Osteocyte (in vitro differentiated cells): ENCODE measurements at regions not wholly inside any gene's neighbourhood (a gene's known extent, or its start where the extent isn't known, plus 50 kb on each side); places are given as distances from the start of the nearest gene placed in this dataset.

Experiments
- DNase-seq: peaks from one replicate; pipeline ENCODE4 v3.0.0; 2021; ENCODE audit warnings: mixed read lengths; ENCODE audit not compliant: unreplicated experiment; ENCODE audit errors: extremely low spot score
- H3K27ac Mint-ChIP-seq: one replicate; pipeline ENCODE4 v1.8.0; 2021; ENCODE audit warnings: mild to moderate bottlenecking, mixed read lengths; ENCODE audit not compliant: unreplicated experiment
- H3K27me3 Mint-ChIP-seq: one replicate; pipeline ENCODE4 v1.8.0; 2021; ENCODE audit warnings: mixed read lengths; ENCODE audit not compliant: unreplicated experiment
- H3K36me3 Mint-ChIP-seq: one replicate; pipeline ENCODE4 v1.8.0; 2021; ENCODE audit warnings: mixed read lengths; ENCODE audit not compliant: unreplicated experiment
- H3K4me1 Mint-ChIP-seq: one replicate; pipeline ENCODE4 v1.8.0; 2021; ENCODE audit warnings: mixed read lengths; ENCODE audit not compliant: unreplicated experiment
- H3K4me3 Mint-ChIP-seq: one replicate; pipeline ENCODE4 v1.8.0; 2021; ENCODE audit warnings: mild to moderate bottlenecking, moderate library complexity, mixed read lengths; ENCODE audit not compliant: unreplicated experiment
- H3K9me3 Mint-ChIP-seq: one replicate; pipeline ENCODE4 v1.8.0; 2021; ENCODE audit warnings: mixed read lengths; ENCODE audit not compliant: unreplicated experiment
- CTCF ChIP-seq: fragments of 200-600 bp; sonication (generic); IDR thresholded peaks from 2 replicates; pipeline ENCODE4 v1.5.0; 2021; ENCODE audit warnings: antibody characterized with exemption, mild to moderate bottlenecking, moderate library complexity

GRCh38 chr14:71753976-71754375 is 178.3 kb upstream of the RGS6 start:
- Mint-ChIP-seq H3K4me3 (no peak overlapping the region), H3K9me3 (no peaks in the 10 kb centered on the region), H3K36me3 (peaks cover 3% of the 10 kb centered on the region), H3K27me3 (peaks cover 2% of the 10 kb centered on the region), H3K4me1 (peaks cover 16% of the 10 kb centered on the region), H3K27ac (no peak overlapping the region)
- peak; percentile 73 for DNase-seq
- TF ChIP-seq CTCF, result no peak

GRCh38 chr14:71754422-71755095 is 177.7 kb upstream of the RGS6 start:
- H3K4me3 Mint-ChIP-seq, result no peak overlapping the region
- no peak for TF ChIP-seq CTCF
- no peak overlapping the region for H3K27ac Mint-ChIP-seq
- DNase-seq, result peak; percentile 77
- H3K36me3 Mint-ChIP-seq, result no peaks in the 10 kb centered on the region
- H3K27me3 Mint-ChIP-seq, result peaks cover 2% of the 10 kb centered on the region
- peaks cover 16% of the 10 kb centered on the region for H3K4me1 Mint-ChIP-seq
- H3K9me3 Mint-ChIP-seq, result no peaks in the 10 kb centered on the region

GRCh38 chr14:71758229-71758951 is 173.8 kb upstream of the RGS6 start:
- peak; percentile 76 for DNase-seq
- no peak overlapping the region for H3K4me3 Mint-ChIP-seq
- H3K36me3 Mint-ChIP-seq, result peaks cover 2% of the 10 kb centered on the region
- no peak overlapping the region for H3K27ac Mint-ChIP-seq
- TF ChIP-seq CTCF, result no peak
- peaks cover 9% of the 10 kb centered on the region for H3K27me3 Mint-ChIP-seq
- peaks cover 9% of the 10 kb centered on the region for H3K4me1 Mint-ChIP-seq
- no peaks in the 10 kb centered on the region for H3K9me3 Mint-ChIP-seq

GRCh38 chr14:71762575-71762974 is 169.7 kb upstream of the RGS6 start:
- Mint-ChIP-seq H3K36me3 (peaks cover 2% of the 10 kb centered on the region), H3K4me1 (peaks cover 6% of the 10 kb centered on the region), H3K9me3 (no peaks in the 10 kb centered on the region), H3K27ac (no peak overlapping the region), H3K4me3 (no peak overlapping the region), H3K27me3 (peaks cover 21% of the 10 kb centered on the region)
- no peak for DNase-seq
- TF ChIP-seq CTCF, result no peak

GRCh38 chr14:71764701-71765382 is 167.4 kb upstream of the RGS6 start:
- peaks cover 2% of the 10 kb centered on the region for H3K36me3 Mint-ChIP-seq
- no peak for TF ChIP-seq CTCF
- no peak overlapping the region for H3K27ac Mint-ChIP-seq
- peaks cover 5% of the 10 kb centered on the region for H3K9me3 Mint-ChIP-seq
- no peak for DNase-seq
- peaks cover 36% of the 10 kb centered on the region for H3K27me3 Mint-ChIP-seq
- H3K4me3 Mint-ChIP-seq, result no peak overlapping the region
- peaks cover 6% of the 10 kb centered on the region for H3K4me1 Mint-ChIP-seq
